HUES6 (cell line): ENCODE measurements at regions not wholly inside any gene's neighbourhood (a gene's known extent, or its start where the extent isn't known, plus 50 kb on each side); places are given as distances from the start of the nearest gene placed in this dataset.

Source experiments
- H3K27ac ChIP-seq: 2 replicates; pipeline ENCODE4 v1.7.0; 2013; ENCODE audit warnings: low read depth, mild to moderate bottlenecking, low read length, inconsistent platforms
- H3K27me3 ChIP-seq: 2 replicates; pipeline ENCODE4 v1.6.1; 2013; ENCODE audit warnings: low read length; ENCODE audit not compliant: control insufficient read depth, insufficient read depth
- H3K36me3 ChIP-seq: 2 replicates; pipeline ENCODE4 v1.6.1; 2013; ENCODE audit warnings: low read length; ENCODE audit not compliant: control insufficient read depth, insufficient read depth
- H3K4me1 ChIP-seq: 2 replicates; pipeline ENCODE4 v1.6.1; 2013; ENCODE audit warnings: low read length; ENCODE audit not compliant: control insufficient read depth, insufficient read depth
- H3K4me3 ChIP-seq: 2 replicates; pipeline ENCODE4 v1.5.1; 2013; ENCODE audit warnings: low read depth, low read length
- H3K9ac ChIP-seq: one replicate; pipeline ENCODE4 v1.6.1; 2013; ENCODE audit warnings: mild to moderate bottlenecking, low read length
- H3K9me3 ChIP-seq: 2 replicates; pipeline ENCODE4 v1.6.1; 2013; ENCODE audit warnings: low read depth, low read length; ENCODE audit not compliant: control insufficient read depth, insufficient read depth

- Histone ChIP-seq H3K27ac (no peak overlapping the region), H3K4me1 (no peaks in the 10 kb centered on the region), H3K36me3 (no peaks in the 10 kb centered on the region), H3K9me3 (no peaks in the 10 kb centered on the region), H3K27me3 (no peaks in the 10 kb centered on the region), H3K4me3 (no peak overlapping the region), H3K9ac (no peak overlapping the region)
These were observed 309.9 kb downstream of the IRX1 start for GRCh38 chr5:3905521-3905920.

DNA sequence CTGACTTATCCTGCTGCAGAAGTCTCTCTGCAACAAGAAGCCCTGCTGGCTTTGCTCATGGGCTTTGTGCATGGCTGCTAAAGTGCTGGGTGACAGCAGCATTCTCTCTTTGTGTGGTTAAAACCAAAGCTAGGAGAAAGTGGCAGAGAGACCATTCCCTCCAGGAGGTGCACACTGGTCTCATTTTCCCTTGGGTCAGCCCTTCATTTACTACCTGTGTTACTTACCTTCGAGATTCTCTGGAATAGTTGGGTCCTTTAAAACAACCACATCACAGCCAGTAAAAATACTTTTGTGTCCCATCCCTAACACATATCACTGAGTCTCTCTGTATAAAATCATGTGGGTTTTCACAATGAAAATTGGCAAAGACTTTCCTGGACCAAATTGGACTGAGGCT lies 315.5 kb downstream of the IRX1 start:
- no peak overlapping the region for H3K9ac ChIP-seq
- H3K27me3 ChIP-seq = no peaks in the 10 kb centered on the region
- no peaks in the 10 kb centered on the region for H3K9me3 ChIP-seq
- no peak overlapping the region for H3K4me3 ChIP-seq
- H3K27ac ChIP-seq = no peak overlapping the region
- H3K4me1 ChIP-seq = no peaks in the 10 kb centered on the region
- no peaks in the 10 kb centered on the region for H3K36me3 ChIP-seq

GRCh38 chr5:3911773-3912172 lies 316.1 kb downstream of the IRX1 start:
- H3K9me3 ChIP-seq = no peaks in the 10 kb centered on the region
- no peaks in the 10 kb centered on the region for H3K27me3 ChIP-seq
- H3K27ac ChIP-seq = no peak overlapping the region
- H3K9ac ChIP-seq = no peak overlapping the region
- no peaks in the 10 kb centered on the region for H3K36me3 ChIP-seq
- no peaks in the 10 kb centered on the region for H3K4me1 ChIP-seq
- no peak overlapping the region for H3K4me3 ChIP-seq

GRCh38 chr5:3912790-3913189 lies 317.2 kb downstream of the IRX1 start:
- Histone ChIP-seq H3K27ac (no peak overlapping the region), H3K4me1 (no peaks in the 10 kb centered on the region), H3K9me3 (no peaks in the 10 kb centered on the region), H3K9ac (no peak overlapping the region), H3K27me3 (no peaks in the 10 kb centered on the region), H3K4me3 (no peak overlapping the region), H3K36me3 (no peaks in the 10 kb centered on the region)

- Histone ChIP-seq H3K4me3 (no peak overlapping the region), H3K4me1 (no peaks in the 10 kb centered on the region), H3K9ac (no peak overlapping the region), H3K27me3 (no peaks in the 10 kb centered on the region), H3K27ac (no peak overlapping the region), H3K9me3 (no peaks in the 10 kb centered on the region), H3K36me3 (no peaks in the 10 kb centered on the region)
These were observed 317.6 kb downstream of the IRX1 start for GRCh38 chr5:3913279-3913678.

GRCh38 chr5:3925022-3925421 lies 329.4 kb downstream of the IRX1 start:
- no peaks in the 10 kb centered on the region for H3K9me3 ChIP-seq

DNA sequence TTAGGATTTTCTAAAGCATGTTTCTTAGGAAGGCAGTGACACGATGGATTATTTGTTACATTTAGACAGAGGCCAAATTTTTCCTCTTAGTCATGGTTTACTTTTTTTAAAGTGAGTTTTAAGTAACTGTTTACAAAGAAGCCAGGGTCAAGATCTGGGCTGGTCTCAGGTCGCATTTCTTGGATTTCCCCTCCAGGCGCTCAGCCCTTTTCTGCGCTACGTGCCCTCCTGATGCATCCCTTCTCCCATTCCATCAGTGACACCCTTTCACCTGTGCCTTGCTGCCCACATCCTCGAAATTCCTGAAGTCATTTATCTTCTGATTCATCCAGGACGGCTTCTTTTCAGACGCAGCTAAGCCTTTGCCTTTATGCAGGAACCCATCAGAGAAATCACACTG lies 330.3 kb downstream of the IRX1 start:
- H3K27me3 ChIP-seq = no peaks in the 10 kb centered on the region
- no peaks in the 10 kb centered on the region for H3K9me3 ChIP-seq
- no peaks in the 10 kb centered on the region for H3K4me1 ChIP-seq
- H3K4me3 ChIP-seq = no peak overlapping the region
- no peak overlapping the region for H3K27ac ChIP-seq
- H3K9ac ChIP-seq = no peak overlapping the region
- H3K36me3 ChIP-seq = no peaks in the 10 kb centered on the region

More at GRCh38 chr5:3925022-3925421, 329.4 kb downstream of the IRX1 start:
- Histone ChIP-seq H3K4me3 (no peak overlapping the region), H3K4me1 (no peaks in the 10 kb centered on the region), H3K36me3 (no peaks in the 10 kb centered on the region), H3K27ac (no peak overlapping the region), H3K27me3 (no peaks in the 10 kb centered on the region), H3K9ac (no peak overlapping the region)

DNA sequence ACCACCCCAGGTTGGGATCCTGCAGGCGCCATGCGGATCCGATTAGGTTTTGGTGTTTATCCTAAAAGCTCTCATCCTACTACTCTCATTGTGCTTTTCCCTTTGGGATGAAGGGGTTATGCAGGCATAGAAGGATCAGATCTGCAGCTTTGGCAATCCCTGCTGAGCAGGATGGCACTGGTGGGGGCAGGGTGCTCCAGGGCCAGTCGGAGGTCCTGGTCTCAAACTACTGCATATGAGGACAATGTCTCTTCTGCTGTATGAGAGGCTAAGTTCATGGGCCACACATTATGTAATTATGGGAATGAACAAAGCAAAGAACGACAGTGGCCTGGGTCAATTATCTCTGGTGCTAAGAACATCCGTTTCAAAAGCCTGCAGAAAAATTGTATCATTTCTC lies 334.2 kb downstream of the IRX1 start:
- Histone ChIP-seq H3K36me3 (no peaks in the 10 kb centered on the region), H3K4me1 (no peaks in the 10 kb centered on the region), H3K27me3 (no peaks in the 10 kb centered on the region), H3K27ac (no peak overlapping the region), H3K9me3 (no peaks in the 10 kb centered on the region), H3K9ac (no peak overlapping the region), H3K4me3 (no peak overlapping the region)

GRCh38 chr5:3931976-3932375 lies 336.3 kb downstream of the IRX1 start:
- Histone ChIP-seq H3K9me3 (no peaks in the 10 kb centered on the region), H3K36me3 (no peaks in the 10 kb centered on the region), H3K4me3 (no peak overlapping the region), H3K4me1 (no peaks in the 10 kb centered on the region), H3K27me3 (no peaks in the 10 kb centered on the region), H3K9ac (no peak overlapping the region), H3K27ac (no peak overlapping the region)

- no peak overlapping the region for H3K4me3 ChIP-seq
- no peaks in the 10 kb centered on the region for H3K27me3 ChIP-seq
- no peak overlapping the region for H3K27ac ChIP-seq
- H3K9me3 ChIP-seq = no peaks in the 10 kb centered on the region
- no peaks in the 10 kb centered on the region for H3K36me3 ChIP-seq
- no peaks in the 10 kb centered on the region for H3K4me1 ChIP-seq
- H3K9ac ChIP-seq = no peak overlapping the region
These were observed 337.9 kb downstream of the IRX1 start for GRCh38 chr5:3933536-3933935.

DNA sequence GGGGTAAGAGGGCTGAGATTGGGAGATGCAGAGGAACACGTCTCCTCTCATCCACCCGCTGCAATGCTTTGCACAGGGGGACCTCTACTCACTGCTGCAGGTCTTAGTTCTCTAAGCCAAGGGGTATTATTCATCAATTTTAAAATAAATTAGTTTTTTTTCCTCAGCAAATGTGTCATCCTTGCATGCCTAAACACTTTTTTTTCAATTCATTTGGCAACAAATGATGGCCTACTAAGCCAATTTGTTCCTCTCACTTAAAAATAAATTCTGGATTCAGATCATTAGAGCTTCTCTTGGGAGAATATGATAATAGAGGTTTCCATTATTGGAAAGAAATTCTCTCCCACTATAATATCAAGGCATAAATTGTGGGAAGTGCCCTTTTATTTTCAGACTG lies 338.3 kb downstream of the IRX1 start:
- Histone ChIP-seq H3K4me1 (no peaks in the 10 kb centered on the region), H3K9me3 (no peaks in the 10 kb centered on the region), H3K9ac (no peak overlapping the region), H3K27ac (no peak overlapping the region), H3K27me3 (no peaks in the 10 kb centered on the region), H3K36me3 (no peaks in the 10 kb centered on the region), H3K4me3 (no peak overlapping the region)

- Histone ChIP-seq H3K9ac (no peak overlapping the region), H3K4me3 (no peak overlapping the region), H3K9me3 (no peaks in the 10 kb centered on the region), H3K4me1 (no peaks in the 10 kb centered on the region), H3K27me3 (no peaks in the 10 kb centered on the region), H3K27ac (no peak overlapping the region), H3K36me3 (no peaks in the 10 kb centered on the region)
These were observed 348.2 kb downstream of the IRX1 start for GRCh38 chr5:3943859-3944258.
